Colonic mucosa (tissue), 4 donors: ENCODE measurements at regions not wholly inside any gene's neighbourhood (a gene's known extent, or its start where the extent isn't known, plus 50 kb on each side); places are given as distances from the start of the nearest gene placed in this dataset.

Experiments used
- DNase-seq: peaks from one replicate; pipeline ENCODE4 v3.0.0-alpha.2; 2020
- H3K27ac ChIP-seq: fragments of 200-600 bp; one replicate; pipeline ENCODE4 v1.8.0; 2021
- H3K27me3 ChIP-seq: fragments of 200-600 bp; one replicate; pipeline ENCODE4 v1.8.0; 2021
- H3K36me3 ChIP-seq: fragments of 200-600 bp; one replicate; pipeline ENCODE4 v1.8.0; 2021
- H3K4me1 ChIP-seq: fragments of 200-600 bp; one replicate; pipeline ENCODE4 v1.8.0; 2021; ENCODE audit warnings: mild to moderate bottlenecking
- H3K4me3 ChIP-seq: fragments of 200-600 bp; one replicate; pipeline ENCODE4 v1.8.0; 2021
- H3K9ac ChIP-seq, 2 donors: one replicate each; pipeline ENCODE4 v1.7.0; 2013; ENCODE audit warnings: control low read depth in 2 of 2, low read depth in 2 of 2, low read length in 2 of 2
- H3K9me3 ChIP-seq: fragments of 200-600 bp; one replicate; pipeline ENCODE4 v1.8.0; 2021
- intact Hi-C: fragments of 100-400 bp; cut with DNase I; formaldehyde crosslinking; loops from one replicate; pipeline ENCODE4 v1.14.1; 2022
- TF ChIP-seq, protein P1 (sequence below): fragments of 200-600 bp; IDR thresholded peaks from one replicate; pipeline ENCODE4 v1.8.0; 2022; ENCODE audit warnings: antibody characterized with exemption, mild to moderate bottlenecking
- donor health status: healthy.
- donor health status: DM: no; HTN: no; CAD: no.
- donor health status: DM: no; HTN: no; CAD: no.

GRCh38 chr1:43067977-43068751 is 103.9 kb downstream of the EBNA1BP2 start:
- Histone ChIP-seq H3K27me3 (no peaks in the 10 kb centered on the region), H3K9me3 (no peaks in the 10 kb centered on the region), H3K36me3 (no peaks in the 10 kb centered on the region), H3K9ac (peak overlapping the region; percentile 24 to 38), H3K27ac (no peak overlapping the region), H3K4me3 (peak overlapping the region; percentile 31), H3K4me1 (no peaks in the 10 kb centered on the region)
- TF ChIP-seq, protein P1, sequence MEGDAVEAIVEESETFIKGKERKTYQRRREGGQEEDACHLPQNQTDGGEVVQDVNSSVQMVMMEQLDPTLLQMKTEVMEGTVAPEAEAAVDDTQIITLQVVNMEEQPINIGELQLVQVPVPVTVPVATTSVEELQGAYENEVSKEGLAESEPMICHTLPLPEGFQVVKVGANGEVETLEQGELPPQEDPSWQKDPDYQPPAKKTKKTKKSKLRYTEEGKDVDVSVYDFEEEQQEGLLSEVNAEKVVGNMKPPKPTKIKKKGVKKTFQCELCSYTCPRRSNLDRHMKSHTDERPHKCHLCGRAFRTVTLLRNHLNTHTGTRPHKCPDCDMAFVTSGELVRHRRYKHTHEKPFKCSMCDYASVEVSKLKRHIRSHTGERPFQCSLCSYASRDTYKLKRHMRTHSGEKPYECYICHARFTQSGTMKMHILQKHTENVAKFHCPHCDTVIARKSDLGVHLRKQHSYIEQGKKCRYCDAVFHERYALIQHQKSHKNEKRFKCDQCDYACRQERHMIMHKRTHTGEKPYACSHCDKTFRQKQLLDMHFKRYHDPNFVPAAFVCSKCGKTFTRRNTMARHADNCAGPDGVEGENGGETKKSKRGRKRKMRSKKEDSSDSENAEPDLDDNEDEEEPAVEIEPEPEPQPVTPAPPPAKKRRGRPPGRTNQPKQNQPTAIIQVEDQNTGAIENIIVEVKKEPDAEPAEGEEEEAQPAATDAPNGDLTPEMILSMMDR: no peak
- intact Hi-C loops: no loop called here
- DNase-seq: no peak

DNA sequence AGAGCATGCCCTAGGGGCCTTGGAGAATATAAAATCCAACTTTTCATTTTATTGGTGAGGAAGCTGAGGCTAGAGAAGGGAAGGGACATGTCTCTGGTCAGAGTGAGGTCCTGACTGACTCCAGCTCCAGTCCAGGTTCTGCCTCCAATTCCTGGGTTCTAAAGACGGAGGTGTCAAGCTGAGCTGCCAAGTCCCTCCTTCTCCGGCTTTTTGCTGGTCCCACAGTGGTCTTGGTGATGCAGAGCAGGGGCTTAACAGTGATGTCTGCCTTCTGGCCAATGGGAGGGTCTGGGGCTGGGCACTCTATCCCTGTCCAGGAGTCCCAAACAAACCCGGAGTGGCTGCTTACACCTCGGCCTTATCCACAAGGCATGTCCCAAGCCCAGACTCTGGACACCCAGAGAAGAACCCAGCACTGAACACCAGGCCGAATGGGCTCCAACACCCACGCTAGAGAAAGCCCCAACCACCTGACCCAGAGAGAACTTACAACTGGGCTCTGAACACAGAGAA is 104.8 kb downstream of the EBNA1BP2 start:
- Histone ChIP-seq H3K9ac (no peak overlapping the region), H3K36me3 (no peaks in the 10 kb centered on the region), H3K9me3 (no peaks in the 10 kb centered on the region), H3K27me3 (no peaks in the 10 kb centered on the region), H3K4me1 (no peaks in the 10 kb centered on the region), H3K27ac (no peak overlapping the region), H3K4me3 (no peak overlapping the region)
- TF ChIP-seq, protein P1: no peak
- no peak for DNase-seq
- intact Hi-C loops: no loop called here

GRCh38 chr1:43066578-43066977 is 105.5 kb downstream of the EBNA1BP2 start:
- intact Hi-C loops: no loop called here
- Histone ChIP-seq H3K27me3 (no peaks in the 10 kb centered on the region), H3K9me3 (no peaks in the 10 kb centered on the region), H3K36me3 (no peaks in the 10 kb centered on the region), H3K27ac (no peak overlapping the region), H3K4me1 (no peaks in the 10 kb centered on the region), H3K4me3 (no peak overlapping the region), H3K9ac (no peak overlapping the region)
- TF ChIP-seq, protein P1: no peak
- no peak for DNase-seq

GRCh38 chr1:43065616-43066399 is 106.3 kb downstream of the EBNA1BP2 start:
- Histone ChIP-seq H3K9ac (no peak overlapping the region), H3K4me1 (no peaks in the 10 kb centered on the region), H3K27me3 (no peaks in the 10 kb centered on the region), H3K9me3 (no peaks in the 10 kb centered on the region), H3K27ac (no peak overlapping the region), H3K36me3 (no peaks in the 10 kb centered on the region), H3K4me3 (no peak overlapping the region)
- TF ChIP-seq, protein P1: no peak
- intact Hi-C loops: no loop called here
- DNase-seq: no peak

GRCh38 chr1:43065191-43065590 is 106.5 kb upstream of the SLC2A1 start:
- intact Hi-C loops: no loop called here
- H3K36me3 ChIP-seq: no peaks in the 10 kb centered on the region
- no peaks in the 10 kb centered on the region for H3K4me1 ChIP-seq
- H3K27ac ChIP-seq: no peak overlapping the region
- H3K9ac ChIP-seq: no peak overlapping the region
- H3K9me3 ChIP-seq: no peaks in the 10 kb centered on the region
- TF ChIP-seq, protein P1: no peak
- no peak for DNase-seq
- H3K27me3 ChIP-seq: no peaks in the 10 kb centered on the region
- no peak overlapping the region for H3K4me3 ChIP-seq
